ENCODE measurements at regions not wholly inside any gene's neighbourhood (a gene's known extent, or its start where the extent isn't known, plus 50 kb on each side); places are given as distances from the start of the nearest gene placed in this dataset.

DNA sequence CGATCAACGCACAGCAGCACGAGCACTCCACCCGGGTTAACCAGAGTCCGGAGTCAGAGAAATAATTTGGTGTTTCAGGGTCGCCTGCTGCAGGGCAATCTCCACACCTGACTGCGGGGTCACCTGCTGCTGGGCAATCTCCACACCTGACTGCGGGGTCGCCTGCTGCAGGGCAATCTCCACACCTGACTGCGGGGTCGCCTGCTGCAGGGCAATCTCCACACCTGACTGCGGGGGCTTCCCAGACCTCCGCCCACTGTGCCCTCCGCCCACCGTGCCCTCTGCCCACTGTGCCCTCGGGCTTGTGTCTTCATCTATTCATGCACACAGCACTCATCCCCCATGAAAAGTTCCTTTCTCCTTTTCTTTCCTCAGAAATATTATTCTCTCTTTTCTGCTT, 500.2 kb upstream of the SALL3 start:
- H4K20me1 ChIP-seq (ENCODE audit: insufficient read depth) = no peaks in the 10 kb centered on the region
- H3F3A ChIP-seq (ENCODE audit: insufficient read depth) = no peaks in the 10 kb centered on the region
- H3K9ac ChIP-seq = no peak overlapping the region
- no peak for TF ChIP-seq EZH2 (IDR thresholded peaks at IDR 0.05; ENCODE audit: insufficient read depth, poor library complexity, severe bottlenecking)
- H3K79me2 ChIP-seq (ENCODE audit: insufficient read depth) = no peaks in the 10 kb centered on the region
- no peaks in the 10 kb centered on the region for H3K9me2 ChIP-seq (ENCODE audit: insufficient read depth)
- DNase-seq = no peak
- H3K4me1 ChIP-seq (ENCODE audit: insufficient read depth) = no peaks in the 10 kb centered on the region
- no peaks in the 10 kb centered on the region for H3K27me3 ChIP-seq (replicated peaks; ENCODE audit: insufficient read depth)
- no peak overlapping the region for H3K27ac ChIP-seq
- H3K36me3 ChIP-seq (ENCODE audit: low read depth) = no peaks in the 10 kb centered on the region
- H3K4me3 ChIP-seq = no peak overlapping the region
- 66 to 68% methylated on average over 15 to 16 of the region's 16 CpGs for WGBS, 2 experiments (ENCODE audit: low coverage in 1 of 2, low lambda C conversion rate in 2 of 2, missing lambda C conversion rate in 2 of 2)
- in situ Hi-C loops (cut with MboI) = no loop called here
- no peaks in the 10 kb centered on the region for H3K9me3 ChIP-seq (ENCODE audit: low read depth)
- H3K4me2 ChIP-seq (ENCODE audit: unreplicated experiment) = no peak overlapping the region
- no peak overlapping the region for H2AFZ ChIP-seq

DNA sequence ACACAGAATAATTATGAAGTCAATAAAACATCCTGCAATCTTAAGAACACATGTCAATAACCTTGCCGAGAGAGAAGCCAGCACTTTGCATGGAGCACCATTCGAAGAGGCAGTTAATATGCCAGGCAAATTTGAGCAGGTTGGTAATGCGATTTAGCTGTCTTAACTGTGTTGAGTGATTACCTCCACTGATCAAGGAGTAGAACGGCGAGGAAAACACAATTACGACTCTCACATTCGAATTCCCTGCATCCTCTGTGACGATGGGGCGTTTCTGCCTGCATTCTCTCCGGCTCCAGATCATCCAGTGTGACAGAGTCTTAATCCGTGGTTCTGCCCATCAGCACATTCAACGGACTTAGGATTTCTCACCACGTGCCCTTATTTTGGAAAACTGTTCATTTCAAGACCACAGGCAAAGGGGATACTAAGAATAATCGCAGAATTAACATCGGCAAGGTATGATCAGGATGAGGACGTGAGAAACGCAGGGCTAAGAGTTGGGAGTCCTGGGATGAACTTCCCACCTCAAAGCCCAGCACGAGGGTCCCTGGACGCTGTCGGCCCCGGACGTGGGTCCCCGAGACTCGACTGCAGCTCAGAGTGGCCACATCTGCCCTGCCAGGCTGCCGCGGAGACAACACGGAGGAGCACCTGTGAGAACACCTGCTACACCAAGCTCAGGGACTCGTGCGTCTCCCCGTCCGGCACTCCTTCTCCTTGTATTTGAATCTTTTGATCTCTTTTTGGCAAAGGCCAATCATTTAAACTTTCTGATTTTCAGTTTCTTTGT, 499.2 kb upstream of the SALL3 start:
- H3K27me3 ChIP-seq (replicated peaks; ENCODE audit: insufficient read depth) = no peaks in the 10 kb centered on the region
- no peaks in the 10 kb centered on the region for H3K36me3 ChIP-seq (ENCODE audit: low read depth)
- H3K79me2 ChIP-seq (ENCODE audit: insufficient read depth) = no peaks in the 10 kb centered on the region
- no peaks in the 10 kb centered on the region for H3K9me3 ChIP-seq (ENCODE audit: low read depth)
- DNase-seq = no peak
- no peak overlapping the region for H3K4me3 ChIP-seq
- H3K9me2 ChIP-seq (ENCODE audit: insufficient read depth) = no peaks in the 10 kb centered on the region
- 46 to 47% methylated on average over 31 of the region's 31 CpGs for WGBS, 2 experiments (ENCODE audit: low coverage in 1 of 2, low lambda C conversion rate in 2 of 2, missing lambda C conversion rate in 2 of 2)
- no peak overlapping the region for H3K27ac ChIP-seq
- in situ Hi-C loops (cut with MboI) = no loop called here
- H3K4me1 ChIP-seq (ENCODE audit: insufficient read depth) = no peaks in the 10 kb centered on the region
- no peak for TF ChIP-seq EZH2 (IDR thresholded peaks at IDR 0.05; ENCODE audit: insufficient read depth, poor library complexity, severe bottlenecking)
- TF ChIP-seq EZH2phosphoT487 (IDR thresholded peaks at IDR 0.05; ENCODE audit: insufficient read depth, low read depth) = no peak
- no peaks in the 10 kb centered on the region for H4K20me1 ChIP-seq (ENCODE audit: insufficient read depth)
- no peaks in the 10 kb centered on the region for H3F3A ChIP-seq (ENCODE audit: insufficient read depth)
- H3K4me2 ChIP-seq (ENCODE audit: unreplicated experiment) = no peak overlapping the region
- H3K9ac ChIP-seq = no peak overlapping the region
- H2AFZ ChIP-seq = no peak overlapping the region

DNA sequence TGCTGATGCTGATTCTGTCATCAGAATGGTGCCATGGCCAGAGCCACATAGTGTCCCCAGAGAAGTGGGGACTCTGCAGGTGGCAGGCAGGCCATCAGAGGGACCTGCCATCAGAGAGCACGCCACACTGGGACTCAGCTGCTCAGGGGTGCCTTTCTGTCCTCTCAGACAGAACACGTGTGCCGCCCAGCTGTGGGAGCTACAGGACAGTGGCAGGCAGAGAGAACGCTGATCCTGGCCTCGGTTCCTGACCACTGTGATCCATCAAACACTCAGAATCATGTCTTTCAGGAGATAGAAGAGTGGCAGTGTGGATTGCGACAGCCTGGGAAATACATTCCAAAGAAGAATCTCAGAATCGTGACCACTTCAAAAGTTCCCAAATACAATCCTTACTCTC, 497.2 kb upstream of the SALL3 start:
- Histone ChIP-seq H3K79me2 (ENCODE audit: insufficient read depth) (no peaks in the 10 kb centered on the region), H3K9me3 (ENCODE audit: low read depth) (no peaks in the 10 kb centered on the region), H3K4me3 (no peak overlapping the region), H3F3A (ENCODE audit: insufficient read depth) (no peaks in the 10 kb centered on the region), H2AFZ (no peak overlapping the region), H3K36me3 (ENCODE audit: low read depth) (no peaks in the 10 kb centered on the region), H3K4me1 (ENCODE audit: insufficient read depth) (no peaks in the 10 kb centered on the region), H3K9ac (no peak overlapping the region), H3K27ac (no peak overlapping the region), H3K9me2 (ENCODE audit: insufficient read depth) (no peaks in the 10 kb centered on the region), H3K27me3 (replicated peaks; ENCODE audit: insufficient read depth) (no peaks in the 10 kb centered on the region), H3K4me2 (ENCODE audit: unreplicated experiment) (no peak overlapping the region), H4K20me1 (ENCODE audit: insufficient read depth) (no peaks in the 10 kb centered on the region)
- DNase-seq = no peak
- no peak for TF ChIP-seq EZH2 (IDR thresholded peaks at IDR 0.05; ENCODE audit: insufficient read depth, poor library complexity, severe bottlenecking)
- no peak for TF ChIP-seq EZH2phosphoT487 (IDR thresholded peaks at IDR 0.05; ENCODE audit: insufficient read depth, low read depth)
- in situ Hi-C loops (cut with MboI) = no loop called here
- 43 to 49% methylated on average over 6 to 7 of the region's 7 CpGs for WGBS, 2 experiments (ENCODE audit: low coverage in 1 of 2, low lambda C conversion rate in 2 of 2, missing lambda C conversion rate in 2 of 2)

DNA sequence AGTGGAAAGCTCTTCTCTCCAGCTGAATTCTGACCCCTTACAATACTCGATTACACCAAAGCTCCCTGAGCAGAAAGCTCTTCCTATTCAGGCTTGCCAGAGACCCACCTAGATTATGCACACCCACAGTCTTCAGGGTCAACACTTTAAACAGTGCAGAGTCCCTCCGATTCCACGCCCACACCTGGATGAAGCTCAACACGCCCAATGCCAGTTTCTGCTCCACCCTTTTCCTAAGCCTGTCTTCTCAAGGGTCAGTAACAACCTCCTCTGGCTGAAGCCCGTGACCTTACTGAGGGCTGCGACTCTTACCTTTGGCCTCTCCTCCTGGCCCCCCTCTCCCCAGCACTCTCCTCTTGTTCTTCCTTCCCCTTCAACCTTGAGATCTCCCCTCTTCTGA, 492.0 kb upstream of the SALL3 start:
- Histone ChIP-seq H3K9ac (no peak overlapping the region), H2AFZ (no peak overlapping the region), H3K9me3 (ENCODE audit: low read depth) (no peaks in the 10 kb centered on the region), H4K20me1 (ENCODE audit: insufficient read depth) (no peaks in the 10 kb centered on the region), H3K4me3 (no peak overlapping the region), H3K4me2 (ENCODE audit: unreplicated experiment) (no peak overlapping the region), H3K27ac (no peak overlapping the region), H3K4me1 (ENCODE audit: insufficient read depth) (no peaks in the 10 kb centered on the region), H3K36me3 (ENCODE audit: low read depth) (no peaks in the 10 kb centered on the region), H3K9me2 (ENCODE audit: insufficient read depth) (no peaks in the 10 kb centered on the region), H3K79me2 (ENCODE audit: insufficient read depth) (no peaks in the 10 kb centered on the region), H3F3A (ENCODE audit: insufficient read depth) (no peaks in the 10 kb centered on the region), H3K27me3 (replicated peaks; ENCODE audit: insufficient read depth) (no peaks in the 10 kb centered on the region)
- WGBS, 2 experiments (ENCODE audit: low coverage in 1 of 2, low lambda C conversion rate in 2 of 2, missing lambda C conversion rate in 2 of 2) = 27 to 31% methylated on average over 6 of the region's 6 CpGs
- TF ChIP-seq EZH2phosphoT487 (IDR thresholded peaks at IDR 0.05; ENCODE audit: insufficient read depth, low read depth) (no peak), EZH2 (IDR thresholded peaks at IDR 0.05; ENCODE audit: insufficient read depth, poor library complexity, severe bottlenecking) (no peak)
- in situ Hi-C loops (cut with MboI) = no loop called here
- no peak for DNase-seq
